Nephron progenitor cell (in vitro differentiated cells): ENCODE measurements at regions not wholly inside any gene's neighbourhood (a gene's known extent, or its start where the extent isn't known, plus 50 kb on each side); places are given as distances from the start of the nearest gene placed in this dataset.

Experiments
- DNase-seq: peaks from one replicate; pipeline ENCODE4 v3.0.0; 2021
- H3K27ac Mint-ChIP-seq: 2 replicates; pipeline ENCODE4 v1.8.0; 2021; ENCODE audit warnings: mild to moderate bottlenecking, moderate library complexity, mixed read lengths
- H3K27me3 Mint-ChIP-seq: 2 replicates; pipeline ENCODE4 v1.8.0; 2021; ENCODE audit warnings: mild to moderate bottlenecking, low read depth, mixed read lengths; ENCODE audit not compliant: poor library complexity
- H3K36me3 Mint-ChIP-seq: 2 replicates; pipeline ENCODE4 v1.8.0; 2021; ENCODE audit warnings: low read depth, mixed read lengths
- H3K4me1 Mint-ChIP-seq: 2 replicates; pipeline ENCODE4 v1.8.0; 2021; ENCODE audit warnings: mixed read lengths
- H3K4me3 Mint-ChIP-seq: 2 replicates; pipeline ENCODE4 v1.8.0; 2021; ENCODE audit warnings: mild to moderate bottlenecking, moderate library complexity, mixed read lengths
- H3K9me3 Mint-ChIP-seq: 2 replicates; pipeline ENCODE4 v1.8.0; 2021; ENCODE audit warnings: mild to moderate bottlenecking, moderate library complexity, mixed read lengths
- TF ChIP-seq, protein P1 (sequence below): fragments of 200-600 bp; sonication (generic); IDR thresholded peaks from 2 replicates; pipeline ENCODE4 v1.5.0; 2021; ENCODE audit warnings: antibody characterized with exemption

DNA sequence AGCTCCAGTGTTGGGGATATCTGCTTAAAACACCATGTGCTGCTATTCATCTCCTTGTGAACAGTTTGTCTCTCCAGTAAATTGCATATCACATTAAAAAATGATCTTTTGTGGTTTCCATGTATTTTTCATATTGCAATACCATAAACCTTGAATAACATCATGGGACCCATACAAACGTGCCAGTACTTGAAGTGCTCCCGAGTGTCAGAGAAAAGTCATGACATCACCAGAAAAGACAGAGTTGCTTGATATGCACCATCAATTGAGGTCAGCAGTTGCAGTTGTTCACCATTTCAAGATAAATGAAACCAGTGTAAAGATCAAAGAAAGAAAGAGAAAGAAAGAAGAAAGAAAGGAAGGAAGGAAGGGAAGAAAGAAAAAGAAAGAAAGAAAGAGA lies 278.6 kb downstream of the ZNF621 start:
- Mint-ChIP-seq H3K27me3 (no peaks in the 10 kb centered on the region), H3K36me3 (no peaks in the 10 kb centered on the region), H3K27ac (no peak overlapping the region), H3K9me3 (peaks cover 15% of the 10 kb centered on the region), H3K4me3 (no peak overlapping the region), H3K4me1 (peaks cover 5% of the 10 kb centered on the region)
- no peak for DNase-seq
- TF ChIP-seq, protein P1, sequence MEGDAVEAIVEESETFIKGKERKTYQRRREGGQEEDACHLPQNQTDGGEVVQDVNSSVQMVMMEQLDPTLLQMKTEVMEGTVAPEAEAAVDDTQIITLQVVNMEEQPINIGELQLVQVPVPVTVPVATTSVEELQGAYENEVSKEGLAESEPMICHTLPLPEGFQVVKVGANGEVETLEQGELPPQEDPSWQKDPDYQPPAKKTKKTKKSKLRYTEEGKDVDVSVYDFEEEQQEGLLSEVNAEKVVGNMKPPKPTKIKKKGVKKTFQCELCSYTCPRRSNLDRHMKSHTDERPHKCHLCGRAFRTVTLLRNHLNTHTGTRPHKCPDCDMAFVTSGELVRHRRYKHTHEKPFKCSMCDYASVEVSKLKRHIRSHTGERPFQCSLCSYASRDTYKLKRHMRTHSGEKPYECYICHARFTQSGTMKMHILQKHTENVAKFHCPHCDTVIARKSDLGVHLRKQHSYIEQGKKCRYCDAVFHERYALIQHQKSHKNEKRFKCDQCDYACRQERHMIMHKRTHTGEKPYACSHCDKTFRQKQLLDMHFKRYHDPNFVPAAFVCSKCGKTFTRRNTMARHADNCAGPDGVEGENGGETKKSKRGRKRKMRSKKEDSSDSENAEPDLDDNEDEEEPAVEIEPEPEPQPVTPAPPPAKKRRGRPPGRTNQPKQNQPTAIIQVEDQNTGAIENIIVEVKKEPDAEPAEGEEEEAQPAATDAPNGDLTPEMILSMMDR, result no peak

DNA sequence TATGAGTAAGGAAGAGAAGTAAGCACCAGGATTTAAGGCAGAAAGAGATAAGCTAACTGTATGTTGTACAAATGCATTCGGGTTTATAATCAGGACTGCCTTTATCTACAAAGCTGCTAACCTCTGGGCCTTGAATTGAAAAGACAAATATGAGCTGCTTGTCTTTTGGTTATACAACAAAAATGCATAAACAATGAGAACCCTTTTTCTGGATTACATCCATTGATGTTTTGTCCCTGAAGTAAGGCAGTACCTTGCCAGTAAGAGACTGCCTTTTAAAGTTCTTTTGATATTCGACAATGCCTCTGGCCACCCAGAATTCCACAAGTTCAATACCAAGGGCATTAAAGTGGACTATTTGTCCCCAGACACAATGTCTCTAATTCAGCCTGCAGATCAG lies 280.7 kb downstream of the ZNF621 start:
- no peaks in the 10 kb centered on the region for H3K36me3 Mint-ChIP-seq
- DNase-seq, result no peak
- no peaks in the 10 kb centered on the region for H3K27me3 Mint-ChIP-seq
- H3K4me3 Mint-ChIP-seq, result no peak overlapping the region
- no peak overlapping the region for H3K27ac Mint-ChIP-seq
- peaks cover 24% of the 10 kb centered on the region for H3K9me3 Mint-ChIP-seq
- H3K4me1 Mint-ChIP-seq, result peaks cover 3% of the 10 kb centered on the region
- TF ChIP-seq, protein P1, result no peak

- no peaks in the 10 kb centered on the region for H3K36me3 Mint-ChIP-seq
- H3K4me3 Mint-ChIP-seq, result no peak overlapping the region
- no peaks in the 10 kb centered on the region for H3K4me1 Mint-ChIP-seq
- no peak for DNase-seq
- H3K9me3 Mint-ChIP-seq, result peaks cover 36% of the 10 kb centered on the region
- H3K27me3 Mint-ChIP-seq, result peaks cover 3% of the 10 kb centered on the region
- TF ChIP-seq, protein P1, result no peak
- H3K27ac Mint-ChIP-seq, result no peak overlapping the region
These were observed 286.1 kb downstream of the ZNF621 start for GRCh38 chr3:40810813-40811212.

- TF ChIP-seq, protein P1, result no peak
- no peak overlapping the region for H3K27ac Mint-ChIP-seq
- no peak for DNase-seq
- peaks cover 11% of the 10 kb centered on the region for H3K9me3 Mint-ChIP-seq
- H3K4me1 Mint-ChIP-seq, result no peaks in the 10 kb centered on the region
- H3K36me3 Mint-ChIP-seq, result no peaks in the 10 kb centered on the region
- no peak overlapping the region for H3K4me3 Mint-ChIP-seq
- H3K27me3 Mint-ChIP-seq, result peaks cover 3% of the 10 kb centered on the region
These were observed 292.3 kb downstream of the ZNF621 start for GRCh38 chr3:40817017-40817416.

GRCh38 chr3:40821315-40821714 lies 296.6 kb downstream of the ZNF621 start:
- Mint-ChIP-seq H3K27ac (no peak overlapping the region), H3K9me3 (no peaks in the 10 kb centered on the region), H3K27me3 (peaks cover 3% of the 10 kb centered on the region), H3K4me1 (no peaks in the 10 kb centered on the region), H3K36me3 (no peaks in the 10 kb centered on the region), H3K4me3 (no peak overlapping the region)
- TF ChIP-seq, protein P1, result no peak
- no peak for DNase-seq

DNA sequence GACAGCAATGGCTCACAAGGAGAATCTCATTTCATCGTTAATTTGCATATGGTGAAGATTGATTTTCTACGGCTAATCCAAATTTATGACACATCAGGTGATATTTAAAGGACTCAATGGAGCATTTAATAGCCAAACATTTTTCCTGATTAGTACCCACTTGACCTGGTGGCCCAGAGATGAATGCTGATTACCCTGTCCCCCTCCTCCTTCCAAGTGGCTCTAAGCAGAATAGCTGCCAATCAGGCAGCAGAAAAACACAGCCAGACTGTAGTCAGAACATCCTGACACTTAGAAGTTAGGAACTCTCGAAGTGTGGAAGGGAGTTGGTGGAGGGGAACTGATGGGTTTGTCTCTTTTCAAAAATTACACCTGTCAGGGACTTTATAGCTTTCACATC lies 302.5 kb downstream of the ZNF621 start:
- Mint-ChIP-seq H3K27ac (no peak overlapping the region), H3K27me3 (peaks cover 22% of the 10 kb centered on the region), H3K4me1 (peaks cover 10% of the 10 kb centered on the region), H3K36me3 (no peaks in the 10 kb centered on the region), H3K9me3 (no peaks in the 10 kb centered on the region), H3K4me3 (no peak overlapping the region)
- TF ChIP-seq, protein P1, result no peak
- DNase-seq, result no peak
